GM19238 (cell line): ENCODE measurements at regions not wholly inside any gene's neighbourhood (a gene's known extent, or its start where the extent isn't known, plus 50 kb on each side); places are given as distances from the start of the nearest gene placed in this dataset.
"Not testable (repeated sequence)": the region's sequence is repeated elsewhere in the genome, so short reads cannot be mapped to it uniquely, and the experiment has no call there.

Source experiments
- DNase-seq: peaks from one replicate; pipeline ENCODE4 v3.0.0; 2011; ENCODE audit warnings: low spot score; ENCODE audit not compliant: insufficient read length

DNA sequence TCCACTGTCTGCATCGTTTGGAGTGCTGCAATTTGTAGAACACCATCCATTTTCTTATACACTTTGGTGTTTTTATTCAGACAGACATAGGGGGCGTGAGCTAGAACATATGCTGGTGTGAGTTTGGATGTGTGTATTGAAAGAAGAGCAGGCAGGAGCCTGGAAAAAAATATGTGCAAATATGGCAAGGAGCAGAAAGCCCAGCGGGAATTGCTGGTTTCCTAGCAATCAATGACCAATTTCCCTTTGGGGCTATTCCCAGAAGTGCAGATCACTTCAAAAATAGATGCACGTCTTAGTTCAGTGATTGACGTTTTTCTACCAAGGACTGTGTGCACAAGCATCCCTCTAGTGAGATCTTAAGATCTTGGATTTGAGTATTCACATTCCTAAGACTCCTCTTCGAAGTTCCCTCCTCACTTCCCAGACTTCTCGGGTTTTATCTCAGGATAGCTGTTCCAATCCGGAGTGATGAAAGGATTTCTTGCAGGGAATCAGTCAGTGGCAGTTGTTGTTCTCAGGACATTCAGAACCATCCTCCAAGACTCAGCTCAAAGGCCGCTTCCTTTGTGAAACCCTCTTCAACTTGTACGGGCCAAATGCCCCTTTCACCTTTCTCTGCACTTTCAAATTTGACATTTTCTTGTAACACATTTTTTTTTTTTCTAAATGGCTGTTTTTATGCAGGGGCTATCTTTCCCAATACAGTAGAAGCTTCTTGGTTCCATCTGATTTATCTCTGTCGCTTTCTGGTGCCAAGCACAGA is 268.7 kb upstream of the ASIC2 start:
- no peak for DNase-seq

- DNase-seq, result no peak
Measured at GRCh38 chr17:33562792-33563191, 269.7 kb upstream of the ASIC2 start.

DNA sequence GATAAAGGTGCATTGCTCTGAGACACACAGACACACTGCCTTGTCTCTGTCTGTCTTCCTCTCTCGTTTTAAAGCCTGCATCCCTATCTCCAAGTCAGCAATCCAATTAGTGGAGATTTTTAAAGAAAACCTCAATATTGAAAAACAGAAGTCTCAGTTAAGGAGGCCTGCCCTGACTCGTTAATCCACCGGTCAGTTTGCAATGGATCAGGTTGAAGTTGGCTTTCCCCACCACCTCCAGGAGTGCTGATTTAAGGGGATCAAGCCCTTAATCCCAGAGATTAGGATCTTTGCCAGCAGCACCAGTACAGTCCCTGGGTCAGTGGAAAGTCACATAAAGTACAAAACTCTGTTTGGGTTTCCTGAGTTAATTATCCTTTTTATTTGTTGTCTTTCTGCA is 271.1 kb upstream of the ASIC2 start:
- no peak for DNase-seq

- DNase-seq, result no peak
Measured at GRCh38 chr17:33567223-33567622, 274.1 kb upstream of the ASIC2 start.

DNA sequence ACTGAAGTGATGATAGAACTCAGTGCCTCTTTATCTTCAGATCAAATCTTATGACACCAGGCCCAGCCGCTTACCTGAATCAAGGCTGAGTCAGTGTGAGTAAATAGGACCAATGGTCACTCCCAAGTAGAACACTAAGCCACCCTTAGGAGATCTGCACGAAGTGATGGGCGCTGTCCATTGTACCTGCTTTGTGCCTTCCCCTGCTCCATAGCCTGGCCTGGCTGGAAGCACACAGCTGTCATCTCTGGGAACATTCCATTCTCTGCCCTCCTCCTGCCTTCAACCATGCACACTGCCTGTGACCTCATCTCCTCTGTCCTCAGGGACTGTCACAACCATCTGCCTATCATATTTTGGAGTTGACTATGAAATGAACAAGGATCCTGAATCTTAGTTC is 279.5 kb upstream of the ASIC2 start:
- DNase-seq, result no peak

- no peak for DNase-seq
Measured at GRCh38 chr17:33574942-33575445, 281.9 kb upstream of the ASIC2 start.

DNA sequence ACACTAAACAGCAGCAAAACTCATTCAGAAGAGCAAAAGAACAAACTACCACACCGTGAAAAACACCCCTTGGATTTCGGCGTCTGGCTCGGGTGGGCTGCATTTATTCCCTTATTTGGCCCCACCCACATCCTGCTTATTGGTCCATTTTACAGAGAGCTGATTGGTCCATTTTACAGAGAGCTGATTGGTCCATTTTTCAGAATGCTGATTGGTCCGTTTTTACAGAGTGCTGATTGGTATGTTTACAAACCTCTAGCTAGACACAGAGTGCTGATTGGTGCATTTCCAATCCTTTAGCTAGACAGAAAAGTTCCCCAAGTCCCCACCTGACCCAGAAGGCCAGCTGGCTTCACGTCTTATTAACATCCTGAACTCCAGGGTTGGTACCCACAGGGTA is 286.6 kb upstream of the ASIC2 start:
- DNase-seq, result not testable (repeated sequence)

- DNase-seq, result no peak
Measured at GRCh38 chr17:33580215-33580614, 287.1 kb upstream of the ASIC2 start.

GRCh38 chr17:33582661-33583060 is 289.6 kb upstream of the ASIC2 start:
- DNase-seq, result no peak

- no peak for DNase-seq
Measured at GRCh38 chr17:33583518-33584417, 290.7 kb upstream of the ASIC2 start.

DNA sequence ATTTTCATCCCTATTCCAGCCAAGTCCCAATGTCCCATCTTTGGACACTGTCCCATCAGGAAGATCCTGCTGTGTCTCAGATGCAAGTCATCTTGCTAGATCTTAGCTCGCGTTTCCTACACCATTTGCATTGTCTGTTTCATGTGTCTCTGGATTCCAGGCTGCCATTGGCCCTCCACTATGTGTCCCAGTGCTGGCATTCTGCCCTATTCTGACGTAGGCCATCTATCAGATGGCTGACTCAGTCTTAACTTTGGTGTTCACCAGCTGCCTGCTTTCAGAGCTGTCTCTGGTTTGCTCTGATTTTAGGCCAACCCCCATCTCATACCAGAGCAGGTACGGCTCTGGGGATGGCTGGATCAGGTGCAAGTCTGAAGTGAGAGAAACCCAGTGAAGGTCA is 300.9 kb upstream of the ASIC2 start:
- no peak for DNase-seq

DNA sequence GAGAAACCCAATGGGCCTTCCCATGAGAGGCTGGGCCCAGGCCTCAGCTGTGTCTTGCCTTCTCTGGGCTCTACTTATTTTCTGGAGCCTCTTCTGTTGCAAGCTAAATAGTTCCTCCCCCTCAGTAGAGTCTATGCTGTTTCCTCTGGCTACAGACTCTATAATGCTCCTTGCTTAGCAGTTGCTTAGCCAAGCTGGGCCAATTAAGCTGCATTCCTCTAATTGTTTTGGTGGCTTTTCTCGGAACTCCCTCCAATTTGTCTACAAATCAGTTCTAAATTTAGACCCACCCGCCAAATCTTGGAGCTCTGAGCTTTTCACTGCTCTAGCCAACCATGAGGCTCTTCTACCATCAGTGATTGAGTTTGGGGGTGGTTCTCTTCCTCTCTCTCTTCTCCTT is 302.7 kb upstream of the ASIC2 start:
- no peak for DNase-seq

- no peak for DNase-seq
Measured at GRCh38 chr17:33596899-33597298, 303.8 kb upstream of the ASIC2 start.

DNA sequence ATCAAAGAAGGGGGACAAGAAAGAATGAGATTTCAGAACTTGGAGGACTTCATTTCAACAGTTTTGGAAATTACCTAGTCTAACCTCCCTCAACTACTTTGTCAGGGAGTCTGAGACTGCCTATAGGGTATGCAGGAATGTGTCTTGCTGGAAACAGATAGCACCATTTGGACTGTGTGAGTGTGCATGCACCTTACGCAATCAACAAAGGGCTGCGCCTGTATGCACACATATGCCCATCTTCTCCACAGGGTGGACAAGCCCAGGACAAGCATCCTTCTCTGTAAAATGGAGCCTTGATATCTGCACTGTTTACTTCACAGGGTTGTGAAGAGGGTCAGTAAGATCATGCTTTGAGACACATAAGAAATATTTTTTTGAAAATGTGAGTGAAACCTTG is 305.7 kb upstream of the ASIC2 start:
- DNase-seq, result no peak

- no peak for DNase-seq
Measured at GRCh38 chr17:33602981-33603380, 309.9 kb upstream of the ASIC2 start.

GRCh38 chr17:33603789-33604188 is 310.7 kb upstream of the ASIC2 start:
- no peak for DNase-seq

DNA sequence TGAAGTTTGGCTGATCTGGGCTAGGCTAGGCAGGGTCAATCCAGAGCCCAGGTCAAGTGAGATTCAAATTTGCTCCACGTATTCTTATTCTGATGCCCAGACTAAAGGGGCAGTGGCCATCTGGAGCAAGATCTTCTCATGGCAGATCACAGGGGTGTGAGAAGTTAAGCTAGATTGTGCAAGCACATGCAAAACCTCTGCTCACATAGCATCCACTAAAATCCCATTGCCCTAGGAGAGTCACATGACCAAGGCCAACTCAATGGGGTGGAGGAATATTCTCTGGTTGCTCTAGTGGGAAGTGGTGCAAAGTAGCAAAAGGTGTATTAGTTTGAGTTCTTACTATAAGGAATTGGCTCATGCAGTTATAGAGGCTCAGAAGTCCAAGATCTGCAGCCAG is 318.4 kb upstream of the ASIC2 start:
- DNase-seq, result no peak

- no peak for DNase-seq
Measured at GRCh38 chr17:33615861-33616260, 322.8 kb upstream of the ASIC2 start.

- DNase-seq, result no peak
Measured at GRCh38 chr17:33623841-33624240, 330.7 kb upstream of the ASIC2 start.

DNA sequence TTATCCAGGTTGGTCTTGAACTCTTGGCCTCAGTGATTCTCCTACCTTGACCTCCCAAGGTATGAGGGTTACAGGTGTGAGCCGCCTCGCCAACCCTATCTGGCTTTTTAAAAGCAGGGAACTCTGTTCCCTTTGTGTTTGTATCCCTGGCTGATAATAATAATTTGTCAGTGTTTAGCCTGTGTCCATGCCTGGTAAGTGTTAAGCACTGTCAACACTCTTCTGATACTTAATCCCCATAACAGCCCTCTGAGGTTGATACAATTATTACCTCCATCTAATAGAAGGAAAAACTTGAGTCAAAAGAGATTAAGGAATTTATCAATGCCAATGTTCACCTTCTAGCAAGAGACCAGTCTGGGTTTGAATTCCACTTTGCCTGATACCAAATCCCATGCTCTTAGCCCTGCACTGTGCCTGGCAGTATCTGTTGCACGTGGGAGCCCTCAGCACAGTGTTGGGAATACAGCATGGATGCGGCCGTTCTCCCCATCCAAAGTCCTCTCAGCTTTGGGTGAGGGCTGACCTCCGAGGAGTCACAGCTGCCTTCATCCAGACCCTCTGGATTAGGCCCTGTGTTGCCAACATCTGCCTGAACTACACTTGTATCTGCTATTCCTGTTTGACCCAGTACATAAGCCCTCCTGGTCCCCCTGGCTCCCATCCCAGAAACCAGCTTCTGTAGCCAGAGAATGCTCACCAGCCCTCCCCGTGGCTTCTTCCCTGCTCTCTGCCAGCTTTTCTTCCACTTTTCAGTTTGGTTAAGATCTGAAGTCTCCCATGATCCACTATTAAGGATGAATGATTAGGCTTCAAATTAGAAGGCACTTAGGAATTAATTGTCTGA is 335.6 kb upstream of the ASIC2 start:
- DNase-seq, result no peak

DNA sequence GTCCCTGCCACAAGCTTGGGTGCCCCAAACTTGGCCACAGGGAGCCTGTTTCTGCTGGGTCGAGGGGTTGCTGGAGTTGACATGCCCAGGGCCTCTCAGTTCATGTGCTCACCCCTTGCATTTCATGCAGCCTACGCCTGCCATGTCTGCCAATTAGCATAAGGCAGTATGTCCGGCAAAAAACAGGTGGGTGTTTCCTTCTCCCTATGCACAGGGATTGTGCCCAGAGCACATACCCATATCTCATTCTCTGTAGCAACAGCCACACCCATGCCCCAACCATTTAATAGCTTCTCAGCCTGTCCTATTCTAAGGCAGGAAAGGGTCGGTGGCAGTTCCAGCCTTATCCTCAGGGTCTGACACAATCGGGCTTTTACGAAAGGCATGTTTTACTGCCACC is 340.4 kb upstream of the ASIC2 start:
- no peak for DNase-seq

GRCh38 chr17:33637534-33637933 is 344.4 kb upstream of the ASIC2 start:
- no peak for DNase-seq
